Left ventricle myocardium inferior (tissue), 1 donor: ENCODE measurements at regions not wholly inside any gene's neighbourhood (a gene's known extent, or its start where the extent isn't known, plus 50 kb on each side); places are given as distances from the start of the nearest gene placed in this dataset.

Source experiments
- DNase-seq: peaks from one replicate; pipeline ENCODE4 v3.0.0-alpha.2; 2020
- H3K27ac ChIP-seq: fragments of 200-600 bp; replicated peaks from 2 replicates; pipeline ENCODE4 v1.8.0; 2021
- H3K27me3 ChIP-seq: fragments of 200-600 bp; 2 replicates; pipeline ENCODE4 v1.8.0; 2021; ENCODE audit warnings: low read depth
- H3K36me3 ChIP-seq: fragments of 200-600 bp; 2 replicates; pipeline ENCODE4 v1.8.0; 2021
- H3K4me1 ChIP-seq: fragments of 200-600 bp; 2 replicates; pipeline ENCODE4 v1.8.0; 2021
- H3K4me3 ChIP-seq: fragments of 200-600 bp; 2 replicates; pipeline ENCODE4 v1.8.0; 2021; ENCODE audit warnings: mild to moderate bottlenecking, moderate library complexity
- H3K9me3 ChIP-seq: fragments of 200-600 bp; replicated peaks from 2 replicates; pipeline ENCODE4 v1.8.0; 2021
- intact Hi-C: fragments of 100-400 bp; cut with micrococcal nuclease; formaldehyde crosslinking; loops from one replicate; pipeline ENCODE4 v1.11.0; 2022
- TF ChIP-seq, protein P1 (sequence below): fragments of 200-600 bp; IDR thresholded peaks from 2 replicates; pipeline ENCODE4 v1.8.0; 2021; ENCODE audit warnings: antibody characterized with exemption, mild to moderate bottlenecking, borderline replicate concordance
- donor health status: DM: no; HTN: yes; CAD: no; lungs with severe emphysema.

DNA sequence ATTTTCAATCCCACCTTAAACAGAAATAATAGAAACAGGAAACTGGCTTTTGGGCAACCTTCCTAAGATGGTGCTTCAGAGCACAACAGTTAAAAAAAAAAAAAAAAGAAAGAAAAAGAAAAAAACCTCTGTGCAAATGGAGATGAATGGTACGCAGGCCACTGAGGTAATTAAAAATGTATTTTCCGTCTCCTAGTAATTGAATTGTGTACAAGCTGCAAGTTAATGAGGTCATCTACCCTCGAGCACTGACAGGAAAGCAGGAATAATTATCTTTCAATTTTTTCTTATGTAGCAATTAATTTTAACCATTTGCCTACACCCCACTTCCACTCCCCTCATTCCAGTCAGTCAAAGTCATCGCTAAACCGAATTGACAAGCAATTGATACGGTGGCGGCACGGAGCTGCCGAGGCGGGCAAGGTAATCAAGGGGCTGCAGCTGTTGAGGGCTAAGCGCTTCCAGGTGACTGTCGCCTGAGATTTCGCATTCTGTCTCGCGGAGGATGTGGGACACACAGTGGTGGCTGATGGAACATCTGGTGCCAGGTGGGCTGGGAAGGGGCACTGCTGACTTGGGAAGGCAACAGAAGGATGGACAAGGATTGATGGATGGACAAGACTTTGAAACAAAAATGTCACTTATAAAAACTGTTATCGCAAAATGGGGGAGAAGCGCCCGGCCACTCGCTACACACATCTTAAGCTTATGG is 109.4 kb downstream of the RCN1 start:
- H3K36me3 ChIP-seq: no peaks in the 10 kb centered on the region
- H3K27me3 ChIP-seq: peaks cover 45% of the 10 kb centered on the region
- no peaks in the 10 kb centered on the region for H3K4me1 ChIP-seq
- intact Hi-C loops: no loop called here
- H3K9me3 ChIP-seq: no peaks in the 10 kb centered on the region
- TF ChIP-seq, protein P1, sequence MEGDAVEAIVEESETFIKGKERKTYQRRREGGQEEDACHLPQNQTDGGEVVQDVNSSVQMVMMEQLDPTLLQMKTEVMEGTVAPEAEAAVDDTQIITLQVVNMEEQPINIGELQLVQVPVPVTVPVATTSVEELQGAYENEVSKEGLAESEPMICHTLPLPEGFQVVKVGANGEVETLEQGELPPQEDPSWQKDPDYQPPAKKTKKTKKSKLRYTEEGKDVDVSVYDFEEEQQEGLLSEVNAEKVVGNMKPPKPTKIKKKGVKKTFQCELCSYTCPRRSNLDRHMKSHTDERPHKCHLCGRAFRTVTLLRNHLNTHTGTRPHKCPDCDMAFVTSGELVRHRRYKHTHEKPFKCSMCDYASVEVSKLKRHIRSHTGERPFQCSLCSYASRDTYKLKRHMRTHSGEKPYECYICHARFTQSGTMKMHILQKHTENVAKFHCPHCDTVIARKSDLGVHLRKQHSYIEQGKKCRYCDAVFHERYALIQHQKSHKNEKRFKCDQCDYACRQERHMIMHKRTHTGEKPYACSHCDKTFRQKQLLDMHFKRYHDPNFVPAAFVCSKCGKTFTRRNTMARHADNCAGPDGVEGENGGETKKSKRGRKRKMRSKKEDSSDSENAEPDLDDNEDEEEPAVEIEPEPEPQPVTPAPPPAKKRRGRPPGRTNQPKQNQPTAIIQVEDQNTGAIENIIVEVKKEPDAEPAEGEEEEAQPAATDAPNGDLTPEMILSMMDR: no peak
- H3K27ac ChIP-seq: no peak overlapping the region
- H3K4me3 ChIP-seq: no peak overlapping the region
- no peak for DNase-seq

DNA sequence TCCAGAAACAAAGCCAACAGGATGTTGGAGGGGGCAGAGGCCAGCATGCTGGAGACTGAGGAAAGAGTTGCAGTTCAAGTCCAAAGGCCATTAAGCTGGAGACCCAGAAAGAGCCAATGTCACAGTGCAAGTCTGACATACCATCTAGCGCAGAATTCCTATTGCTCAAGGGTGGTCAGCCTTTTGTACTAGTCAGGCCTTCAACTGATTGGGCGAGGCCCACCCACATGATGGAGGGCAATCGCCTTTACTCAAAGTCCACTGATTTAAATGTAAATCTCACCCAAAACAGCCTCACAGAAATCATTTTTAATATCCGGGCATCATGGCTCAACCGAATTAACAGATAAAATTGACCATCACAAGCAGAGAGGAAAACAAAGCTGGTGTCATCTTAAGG is 113.9 kb downstream of the RCN1 start:
- intact Hi-C loops: no loop called here
- DNase-seq: no peak
- TF ChIP-seq, protein P1: no peak
- Histone ChIP-seq H3K27me3 (peaks cover 49% of the 10 kb centered on the region), H3K36me3 (no peaks in the 10 kb centered on the region), H3K27ac (no peak overlapping the region), H3K4me3 (no peak overlapping the region), H3K4me1 (no peaks in the 10 kb centered on the region), H3K9me3 (no peaks in the 10 kb centered on the region)

DNA sequence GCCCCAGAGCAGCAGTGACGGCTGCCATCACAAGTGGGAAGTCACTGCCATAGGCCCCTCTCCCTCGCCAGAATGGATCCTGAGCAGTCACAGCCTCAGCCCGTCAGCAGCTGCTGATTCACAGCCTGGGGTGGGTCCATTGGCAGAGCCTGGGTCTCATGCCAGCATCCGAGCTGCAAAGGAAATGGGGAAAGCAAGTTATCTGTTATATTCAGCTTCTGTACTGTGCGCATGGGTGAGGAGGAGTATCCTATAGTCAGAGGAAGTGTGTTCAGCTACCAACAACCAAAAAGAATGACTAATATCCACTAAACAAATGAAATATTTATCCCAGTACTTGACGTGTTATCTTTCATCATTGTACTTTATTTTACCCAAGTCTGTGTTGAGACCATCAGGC is 119.7 kb downstream of the RCN1 start:
- no peaks in the 10 kb centered on the region for H3K36me3 ChIP-seq
- TF ChIP-seq, protein P1: no peak
- no peak overlapping the region for H3K4me3 ChIP-seq
- no peak overlapping the region for H3K27ac ChIP-seq
- intact Hi-C loops: no loop called here
- DNase-seq: no peak
- peaks cover 89% of the 10 kb centered on the region for H3K27me3 ChIP-seq
- no peaks in the 10 kb centered on the region for H3K4me1 ChIP-seq
- H3K9me3 ChIP-seq: no peaks in the 10 kb centered on the region

DNA sequence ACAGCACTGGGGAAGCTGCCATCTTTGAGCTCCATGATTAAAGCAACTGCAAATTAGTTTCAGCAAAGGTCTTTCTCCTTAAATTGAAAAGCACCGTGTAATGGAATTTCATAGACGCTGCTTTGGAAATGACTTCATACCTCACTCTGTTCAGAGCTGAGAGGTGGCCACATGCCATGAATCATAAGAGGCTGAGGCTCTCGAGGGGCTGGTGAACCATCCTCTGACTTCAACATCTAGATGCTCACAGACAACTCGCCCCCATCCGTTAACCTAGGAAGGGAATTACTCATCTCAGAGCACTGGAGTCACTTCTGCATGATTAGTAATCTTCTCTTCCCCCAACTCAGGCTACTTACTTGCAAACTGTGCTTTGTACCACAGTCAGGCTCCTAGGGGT is 122.3 kb downstream of the RCN1 start:
- intact Hi-C loops: no loop called here
- TF ChIP-seq, protein P1: no peak
- Histone ChIP-seq H3K9me3 (no peaks in the 10 kb centered on the region), H3K27ac (no peak overlapping the region), H3K36me3 (no peaks in the 10 kb centered on the region), H3K27me3 (peaks cover 69% of the 10 kb centered on the region), H3K4me1 (no peaks in the 10 kb centered on the region), H3K4me3 (no peak overlapping the region)
- no peak for DNase-seq

DNA sequence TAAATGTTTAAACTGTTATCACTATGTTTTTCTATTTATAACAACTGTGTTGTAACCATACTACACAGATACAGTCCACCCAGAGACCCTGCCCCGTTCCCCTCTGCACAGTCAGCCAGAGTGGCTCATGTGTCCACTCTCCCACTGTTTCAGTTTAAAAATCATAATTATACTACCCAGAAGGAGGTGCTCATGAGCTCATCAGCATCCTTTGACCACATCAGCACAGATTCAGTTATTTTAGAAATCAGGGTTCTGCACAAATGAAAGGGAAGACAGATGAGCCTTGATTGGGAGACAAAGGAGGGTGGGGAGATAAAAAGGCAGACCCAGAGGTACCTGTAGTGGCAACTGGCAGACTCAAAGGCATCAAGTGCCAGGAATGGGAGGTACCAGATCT is 124.3 kb downstream of the RCN1 start:
- Histone ChIP-seq H3K27ac (no peak overlapping the region), H3K4me3 (no peak overlapping the region), H3K27me3 (peaks cover 62% of the 10 kb centered on the region), H3K36me3 (no peaks in the 10 kb centered on the region), H3K4me1 (no peaks in the 10 kb centered on the region), H3K9me3 (no peaks in the 10 kb centered on the region)
- DNase-seq: no peak
- TF ChIP-seq, protein P1: no peak
- intact Hi-C loops: no loop called here
